ENCODE measurements at regions not wholly inside any gene's neighbourhood (a gene's known extent, or its start where the extent isn't known, plus 50 kb on each side); places are given as distances from the start of the nearest gene placed in this dataset.

- no peak for TF ChIP-seq YY1 (IDR thresholded peaks at IDR 0.05; ENCODE audit: insufficient read depth, insufficient read length)
- TF ChIP-seq ZNF274 (IDR thresholded peaks at IDR 0.05; ENCODE audit: low read depth, low read length), result no peak
- no peak for TF ChIP-seq SUZ12 (IDR thresholded peaks at IDR 0.05; ENCODE audit: extremely low read depth, insufficient read depth, insufficient read length)
Observed at GRCh38 chr9:89999176-89999533, 394.3 kb downstream of the GADD45G start.
